ENCODE measurements at regions not wholly inside any gene's neighbourhood (a gene's known extent, or its start where the extent isn't known, plus 50 kb on each side); places are given as distances from the start of the nearest gene placed in this dataset.
A peak's percentile ranks its signal among the peaks of the same experiment; 100 is the strongest.

GRCh38 chr1:239872626-239873025 is 219.1 kb upstream of the FMN2 start:
- Histone ChIP-seq H3K36me3 (replicated peaks in 1 of 2; ENCODE audit: insufficient read depth in 1 of 2, low read depth in 2 of 2) (no peaks in the 10 kb centered on the region), H3K4me3 (no peak overlapping the region), H3K9me3 (no peaks in the 10 kb centered on the region), H3K27me3 (no peaks in the 10 kb centered on the region), H3K27ac (no peak overlapping the region), H3K4me1 (no peaks in the 10 kb centered on the region)
- intact Hi-C loops (cut with DNase I): no loop called here
- no peak for TF ChIP-seq CTCF (IDR thresholded peaks at IDR 0.05)
- no peak for TF ChIP-seq POLR2A (IDR thresholded peaks at IDR 0.05)
- 59 to 75% methylated on average over 2 of the region's 2 CpGs for WGBS, 2 donors
- ATAC-seq: no peak
- no peak for DNase-seq

- no peaks in the 10 kb centered on the region for H3K9me3 ChIP-seq
- no peaks in the 10 kb centered on the region for H3K36me3 ChIP-seq (replicated peaks in 1 of 2; ENCODE audit: insufficient read depth in 1 of 2, low read depth in 2 of 2)
- H3K27ac ChIP-seq: no peak overlapping the region
- ATAC-seq (no peak), DNase-seq (no peak)
- no peak overlapping the region for H3K4me3 ChIP-seq
- H3K27me3 ChIP-seq: no peaks in the 10 kb centered on the region
- WGBS, 2 donors: 97 to 98% methylated on average over 10 of the region's 10 CpGs
- TF ChIP-seq CTCF (IDR thresholded peaks at IDR 0.05) (no peak), POLR2A (IDR thresholded peaks at IDR 0.05) (no peak)
- H3K4me1 ChIP-seq: no peaks in the 10 kb centered on the region
- intact Hi-C loops (cut with DNase I): no loop called here
Measured at GRCh38 chr1:239874831-239875230, 216.9 kb upstream of the FMN2 start.

GRCh38 chr1:239879321-239880170 is 212.1 kb upstream of the FMN2 start:
- DNase-seq: no peak
- TF ChIP-seq CTCF (IDR thresholded peaks at IDR 0.05) (no peak), POLR2A (IDR thresholded peaks at IDR 0.05) (no peak)
- H3K27ac ChIP-seq: no peak overlapping the region
- H3K27me3 ChIP-seq: no peaks in the 10 kb centered on the region
- no peaks in the 10 kb centered on the region for H3K36me3 ChIP-seq (replicated peaks in 1 of 2; ENCODE audit: insufficient read depth in 1 of 2, low read depth in 2 of 2)
- H3K4me1 ChIP-seq: no peaks in the 10 kb centered on the region
- 64 to 80% methylated on average over 10 of the region's 10 CpGs for WGBS, 2 donors
- no peaks in the 10 kb centered on the region for H3K9me3 ChIP-seq
- no peak for ATAC-seq
- intact Hi-C loops (cut with DNase I): no loop called here
- H3K4me3 ChIP-seq: no peak overlapping the region

GRCh38 chr1:239882967-239883366 is 208.7 kb upstream of the FMN2 start:
- H3K27ac ChIP-seq: no peak overlapping the region
- no peaks in the 10 kb centered on the region for H3K27me3 ChIP-seq
- WGBS, 2 donors: 75% methylated on average over 4 of the region's 4 CpGs
- DNase-seq (no peak), ATAC-seq (no peak)
- no peaks in the 10 kb centered on the region for H3K36me3 ChIP-seq (replicated peaks in 1 of 2; ENCODE audit: insufficient read depth in 1 of 2, low read depth in 2 of 2)
- no peaks in the 10 kb centered on the region for H3K9me3 ChIP-seq
- intact Hi-C loops (cut with DNase I): no loop called here
- no peaks in the 10 kb centered on the region for H3K4me1 ChIP-seq
- no peak overlapping the region for H3K4me3 ChIP-seq
- TF ChIP-seq POLR2A (IDR thresholded peaks at IDR 0.05) (no peak), CTCF (IDR thresholded peaks at IDR 0.05) (no peak)

GRCh38 chr1:239884796-239885195 is 206.9 kb upstream of the FMN2 start:
- H3K36me3 ChIP-seq (replicated peaks in 1 of 2; ENCODE audit: insufficient read depth in 1 of 2, low read depth in 2 of 2): no peaks in the 10 kb centered on the region
- no peak overlapping the region for H3K27ac ChIP-seq
- intact Hi-C loops (cut with DNase I): no loop called here
- peaks cover 11% of the 10 kb centered on the region for H3K4me1 ChIP-seq
- WGBS, 2 donors: 76 to 79% methylated on average over 4 of the region's 4 CpGs
- no peaks in the 10 kb centered on the region for H3K27me3 ChIP-seq
- no peaks in the 10 kb centered on the region for H3K9me3 ChIP-seq
- DNase-seq (peak in 1 of 4 donors; percentile 33), ATAC-seq (no peak)
- H3K4me3 ChIP-seq: no peak overlapping the region
- TF ChIP-seq CTCF (IDR thresholded peaks at IDR 0.05): no peak
